ENCODE measurements at regions not wholly inside any gene's neighbourhood (a gene's known extent, or its start where the extent isn't known, plus 50 kb on each side); places are given as distances from the start of the nearest gene placed in this dataset.

DNA sequence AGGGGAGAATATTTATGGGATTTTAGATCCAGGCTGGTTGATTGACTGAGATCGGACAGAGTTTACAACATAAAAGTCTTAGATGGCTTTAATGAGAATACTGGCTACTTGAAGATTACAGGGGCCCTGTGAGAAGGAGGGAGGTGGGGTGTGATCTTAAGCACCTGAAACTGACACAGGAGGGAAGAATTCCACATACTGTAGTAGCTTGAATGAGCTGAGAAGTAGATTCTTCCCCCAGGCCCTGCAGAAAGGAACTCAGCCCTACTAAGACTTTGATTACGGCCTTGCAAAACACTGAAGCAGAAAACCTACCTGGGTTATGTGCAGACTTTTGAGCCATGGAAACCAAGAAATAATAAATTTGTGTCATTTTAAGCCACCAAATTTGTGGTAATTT lies 1062.9 kb upstream of the GYPC start:
- TF ChIP-seq, protein P1, sequence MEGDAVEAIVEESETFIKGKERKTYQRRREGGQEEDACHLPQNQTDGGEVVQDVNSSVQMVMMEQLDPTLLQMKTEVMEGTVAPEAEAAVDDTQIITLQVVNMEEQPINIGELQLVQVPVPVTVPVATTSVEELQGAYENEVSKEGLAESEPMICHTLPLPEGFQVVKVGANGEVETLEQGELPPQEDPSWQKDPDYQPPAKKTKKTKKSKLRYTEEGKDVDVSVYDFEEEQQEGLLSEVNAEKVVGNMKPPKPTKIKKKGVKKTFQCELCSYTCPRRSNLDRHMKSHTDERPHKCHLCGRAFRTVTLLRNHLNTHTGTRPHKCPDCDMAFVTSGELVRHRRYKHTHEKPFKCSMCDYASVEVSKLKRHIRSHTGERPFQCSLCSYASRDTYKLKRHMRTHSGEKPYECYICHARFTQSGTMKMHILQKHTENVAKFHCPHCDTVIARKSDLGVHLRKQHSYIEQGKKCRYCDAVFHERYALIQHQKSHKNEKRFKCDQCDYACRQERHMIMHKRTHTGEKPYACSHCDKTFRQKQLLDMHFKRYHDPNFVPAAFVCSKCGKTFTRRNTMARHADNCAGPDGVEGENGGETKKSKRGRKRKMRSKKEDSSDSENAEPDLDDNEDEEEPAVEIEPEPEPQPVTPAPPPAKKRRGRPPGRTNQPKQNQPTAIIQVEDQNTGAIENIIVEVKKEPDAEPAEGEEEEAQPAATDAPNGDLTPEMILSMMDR (conservative IDR thresholded peaks at IDR 0.05; ENCODE audit: low read length) = no peak
- TF ChIP-seq EZH2phosphoT487 (IDR thresholded peaks at IDR 0.05; ENCODE audit: borderline replicate concordance) = no peak

Data from Loucy (cell line).